Stimulated activated CD4-positive, alpha-beta T cell treated with anti-CD3 and anti-CD28 coated beads, Interleukin-12 subunit alpha, Interleukin-12 subunit beta, amount 100 ng/mL, for 24 hours (primary cell): ENCODE measurements at regions not wholly inside any gene's neighbourhood (a gene's known extent, or its start where the extent isn't known, plus 50 kb on each side); places are given as distances from the start of the nearest gene placed in this dataset.
"Not testable (repeated sequence)": the region's sequence is repeated elsewhere in the genome, so short reads cannot be mapped to it uniquely, and the experiment has no call there.

Source experiments
- DNase-seq, 2 experiments: peaks; one replicate each; pipeline ENCODE4 v3.0.0-alpha.2; 2020; ENCODE audit warnings: low read depth in 2 of 2

GRCh38 chrX:69062493-69062892, 102.8 kb downstream of the PJA1 start:
- no peak for DNase-seq

- no peak for DNase-seq
Observed at GRCh38 chrX:69060631-69061408, 104.4 kb downstream of the PJA1 start.

GRCh38 chrX:69055193-69055592, 110.1 kb downstream of the PJA1 start:
- no peak for DNase-seq

- not testable (repeated sequence) for DNase-seq
Observed at GRCh38 chrX:69054497-69054896, 110.8 kb downstream of the PJA1 start.

GRCh38 chrX:69051901-69052300, 113.4 kb downstream of the PJA1 start:
- no peak for DNase-seq

GRCh38 chrX:69050051-69050765, 115.0 kb downstream of the PJA1 start:
- DNase-seq: no peak

- DNase-seq: no peak
Observed at GRCh38 chrX:69046996-69047490, 118.2 kb downstream of the PJA1 start.

GRCh38 chrX:69045616-69046345, 119.5 kb downstream of the PJA1 start:
- DNase-seq: no peak

GRCh38 chrX:69038816-69039215, 126.4 kb downstream of the PJA1 start:
- no peak for DNase-seq

GRCh38 chrX:69038188-69038587, 127.1 kb downstream of the PJA1 start:
- no peak for DNase-seq

- no peak for DNase-seq
Observed at GRCh38 chrX:69037786-69038185, 127.5 kb downstream of the PJA1 start.

GRCh38 chrX:69036674-69037573, 128.3 kb downstream of the PJA1 start:
- no peak for DNase-seq

- no peak for DNase-seq
Observed at GRCh38 chrX:69034451-69034850, 130.8 kb downstream of the PJA1 start.

- no peak for DNase-seq
Observed at GRCh38 chrX:69033936-69034335, 131.3 kb downstream of the PJA1 start.

GRCh38 chrX:69032601-69033000, 132.7 kb downstream of the PJA1 start:
- no peak for DNase-seq

GRCh38 chrX:69031971-69032391, 133.3 kb downstream of the PJA1 start:
- DNase-seq: no peak

GRCh38 chrX:69031181-69031580, 134.1 kb downstream of the PJA1 start:
- DNase-seq: no peak

- no peak for DNase-seq
Observed at GRCh38 chrX:69029771-69030170, 135.5 kb downstream of the PJA1 start.

- DNase-seq: no peak
Observed at GRCh38 chrX:69028761-69029120, 136.5 kb downstream of the PJA1 start.

GRCh38 chrX:69028006-69028760, 137.1 kb downstream of the PJA1 start:
- DNase-seq: no peak
